Aorta (tissue), 5 donors: ENCODE measurements at regions not wholly inside any gene's neighbourhood (a gene's known extent, or its start where the extent isn't known, plus 50 kb on each side); places are given as distances from the start of the nearest gene placed in this dataset.
"Not testable (repeated sequence)": the region's sequence is repeated elsewhere in the genome, so short reads cannot be mapped to it uniquely, and the experiment has no call there.

Source experiments
- ATAC-seq: fragments of 200-7000 bp; cut with Tn5 transposase; one replicate; pipeline ENCODE4 v1.9.1; 2022; ENCODE audit warnings: moderate library complexity; ENCODE audit not compliant: low FRiP score
- DNase-seq, 2 donors: peaks; one replicate each; pipeline ENCODE4 v3.0.0-alpha.2; 2020
- H3K27ac ChIP-seq, 2 donors: one replicate each; pipeline ENCODE4 v1.5.1; 2013; ENCODE audit warnings: low read length in 2 of 2, mild to moderate bottlenecking in 2 of 2, moderate library complexity in 2 of 2, control low read depth in 1 of 2, inconsistent platforms in 1 of 2, low read depth in 1 of 2
- H3K27me3 ChIP-seq, 2 donors: one replicate each; pipeline ENCODE4 v1.6.1; 2013; ENCODE audit warnings: control low read depth in 1 of 2, low read length in 1 of 2, mild to moderate bottlenecking in 1 of 2, moderate library complexity in 1 of 2; ENCODE audit not compliant: insufficient read depth in 2 of 2, control insufficient read depth in 1 of 2
- H3K36me3 ChIP-seq, 2 donors: one replicate each; pipeline ENCODE4 v1.6.1; 2013; ENCODE audit warnings: control low read depth in 1 of 2, low read length in 1 of 2, mild to moderate bottlenecking in 1 of 2; ENCODE audit not compliant: insufficient read depth in 2 of 2, control insufficient read depth in 1 of 2
- H3K4me1 ChIP-seq, 2 donors: one replicate each; pipeline ENCODE4 v1.6.1; 2013; ENCODE audit warnings: low read length in 2 of 2, control low read depth in 1 of 2, mild to moderate bottlenecking in 1 of 2, moderate library complexity in 1 of 2; ENCODE audit not compliant: insufficient read depth in 2 of 2, control insufficient read depth in 1 of 2
- H3K4me3 ChIP-seq, 2 donors: one replicate each; pipeline ENCODE4 v1.5.1; 2013; ENCODE audit warnings: low read length in 2 of 2, control low read depth in 1 of 2, mild to moderate bottlenecking in 1 of 2
- H3K9me3 ChIP-seq: one replicate; pipeline ENCODE4 v1.6.1; 2013; ENCODE audit warnings: mild to moderate bottlenecking, low read length; ENCODE audit not compliant: control insufficient read depth
- WGBS, 2 donors: extraction: QIAGEN DNeasy Blood & Tissue Kit; methylation state at CpG; one replicate each; pipeline ENCODE4 v1.1.7; 2013; 5-methylcytosine and 5-hydroxymethylcytosine counted together
- intact Hi-C, 2 donors: fragments of 100-400 bp; cut with DNase I; formaldehyde crosslinking; loops; one replicate each; pipeline versions ENCODE4 v1.14.2 to v1.15.0; 2022
- donor health status: healthy with polysubstance abuse.
- donor health status: Bipolar disorder and iron deficiency.
- donor health status: DM: no; HTN: no; CAD: no.
- donor health status: DM: no; HTN: no; CAD: no.
- donor health status: DM: yes; HTN: yes; CAD: no.

GRCh38 chr10:133689897-133690296 is 63.3 kb upstream of the FRG2B start:
- H3K36me3 ChIP-seq, H3K27me3 ChIP-seq, intact Hi-C loops, DNase-seq, H3K4me3 ChIP-seq, H3K4me1 ChIP-seq, ATAC-seq, H3K27ac ChIP-seq, H3K9me3 ChIP-seq: not testable (repeated sequence)
- WGBS, 2 donors: 63 to 76% methylated on average over 5 of the region's 6 CpGs

DNA sequence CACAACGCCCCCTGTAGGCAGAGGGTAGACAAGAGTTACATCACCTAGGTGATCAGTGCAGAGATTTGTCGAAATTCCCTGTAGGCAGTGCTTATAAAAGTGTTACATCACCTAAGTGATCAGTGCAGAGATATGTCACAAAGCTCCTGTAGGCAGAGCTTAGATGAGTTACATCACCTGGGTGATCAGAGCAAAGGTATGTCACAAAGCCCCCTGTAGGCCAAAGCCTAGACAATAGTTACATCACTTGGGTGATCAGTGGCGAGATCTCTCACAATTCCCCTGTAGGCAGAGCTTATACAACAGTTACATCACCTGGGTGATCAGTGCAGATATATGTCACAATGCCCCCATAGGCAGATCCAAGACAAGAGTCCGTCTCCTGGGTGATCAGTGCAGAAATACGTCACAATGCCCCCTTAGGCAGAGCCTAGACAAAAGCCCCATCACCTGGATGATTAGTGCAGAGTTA is 61.9 kb upstream of the FRG2B start:
- H3K36me3 ChIP-seq, H3K27me3 ChIP-seq, H3K4me3 ChIP-seq, H3K9me3 ChIP-seq, H3K4me1 ChIP-seq, H3K27ac ChIP-seq, intact Hi-C loops, DNase-seq: not testable (repeated sequence)
- ATAC-seq: peak; percentile 84
- 40 to 50% methylated on average over 1 of the region's 5 CpGs for WGBS, 2 donors

GRCh38 chr10:133687689-133688440 is 61.3 kb upstream of the FRG2B start:
- H3K27ac ChIP-seq, H3K9me3 ChIP-seq, H3K27me3 ChIP-seq, DNase-seq, H3K36me3 ChIP-seq, H3K4me1 ChIP-seq, intact Hi-C loops, H3K4me3 ChIP-seq: not testable (repeated sequence)
- ATAC-seq: peak; percentile 90
- WGBS, 2 donors: 33 to 56% methylated on average over 2 to 4 of the region's 6 CpGs

GRCh38 chr10:133686992-133687391 is 60.4 kb upstream of the FRG2B start:
- H3K9me3 ChIP-seq, DNase-seq, H3K36me3 ChIP-seq, H3K4me1 ChIP-seq, H3K27me3 ChIP-seq, H3K4me3 ChIP-seq, H3K27ac ChIP-seq, intact Hi-C loops: not testable (repeated sequence)
- ATAC-seq: peak; percentile 84
- whole genome bisulfite sequencing, 2 donors: no CpG with 5 or more reads among the region's 3 CpGs
